NCI-H2227 (cell line): ENCODE measurements at regions not wholly inside any gene's neighbourhood (a gene's known extent, or its start where the extent isn't known, plus 50 kb on each side); places are given as distances from the start of the nearest gene placed in this dataset.

Source experiments
- DNase-seq: peaks from one replicate; lab custom pipeline; 2025; ENCODE audit not compliant: unreplicated experiment; lab: John Stamatoyannopoulos, UW

DNA sequence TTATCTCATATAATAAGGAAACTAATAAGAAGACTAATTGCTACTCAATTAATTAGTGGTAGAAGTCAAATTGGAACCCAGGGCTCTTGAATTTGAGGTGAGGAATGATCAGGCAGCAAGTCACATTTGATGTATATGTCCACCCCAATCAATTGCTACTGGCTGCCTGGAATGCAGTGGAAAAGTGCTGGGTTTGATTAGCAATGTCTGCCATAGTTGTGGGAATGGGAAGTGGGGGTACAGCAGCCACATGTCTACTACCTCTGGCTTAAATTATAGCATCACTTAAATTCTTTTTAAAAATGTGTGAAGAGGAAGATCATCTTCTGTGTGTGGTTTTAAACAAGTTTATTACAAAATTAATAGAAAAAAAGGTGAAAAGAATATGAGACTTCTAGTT is 50.8 kb upstream of the NAV2 start:
- no peak for DNase-seq

DNA sequence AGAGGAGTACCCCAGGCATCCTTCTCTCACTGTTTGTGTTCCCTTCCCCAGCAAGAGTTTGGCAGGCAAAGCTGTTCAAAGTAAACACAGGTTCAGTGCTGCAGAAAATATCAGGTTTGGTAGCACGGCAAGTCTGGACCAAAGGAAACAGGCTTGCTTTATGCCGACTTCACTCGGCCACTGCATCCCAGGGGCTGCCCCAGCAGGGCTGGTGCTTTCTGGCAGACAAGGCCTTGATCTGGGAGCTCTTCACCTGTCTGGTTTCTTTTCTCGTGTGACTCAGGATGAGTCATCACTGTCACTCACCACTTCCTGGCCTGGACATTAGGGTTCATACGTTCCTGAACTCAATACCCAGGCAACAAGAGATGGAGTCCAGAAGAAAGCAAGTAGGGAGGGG is 52.6 kb upstream of the NAV2 start:
- DNase-seq: no peak

DNA sequence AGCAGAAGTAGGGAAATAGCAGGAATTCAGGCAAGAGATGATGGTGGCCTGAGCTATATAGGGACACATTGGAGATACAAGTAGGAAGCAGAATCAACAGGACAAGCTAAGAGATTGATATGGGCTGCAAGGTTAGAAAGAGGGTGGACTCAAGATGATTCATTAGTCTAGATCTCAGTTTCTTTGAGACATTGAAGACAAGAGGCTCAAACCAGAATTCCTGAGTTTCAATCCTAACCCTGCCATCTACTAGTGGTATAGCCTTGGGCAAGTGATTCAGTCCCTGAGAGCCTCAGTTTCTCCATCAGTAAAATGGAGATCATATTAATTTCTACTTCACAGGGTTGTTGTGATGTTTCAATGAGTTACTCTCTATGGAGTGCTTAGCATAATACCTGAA is 53.1 kb upstream of the NAV2 start:
- DNase-seq: no peak

GRCh38 chr11:19658344-19658743 is 54.3 kb upstream of the NAV2 start:
- DNase-seq: no peak

DNA sequence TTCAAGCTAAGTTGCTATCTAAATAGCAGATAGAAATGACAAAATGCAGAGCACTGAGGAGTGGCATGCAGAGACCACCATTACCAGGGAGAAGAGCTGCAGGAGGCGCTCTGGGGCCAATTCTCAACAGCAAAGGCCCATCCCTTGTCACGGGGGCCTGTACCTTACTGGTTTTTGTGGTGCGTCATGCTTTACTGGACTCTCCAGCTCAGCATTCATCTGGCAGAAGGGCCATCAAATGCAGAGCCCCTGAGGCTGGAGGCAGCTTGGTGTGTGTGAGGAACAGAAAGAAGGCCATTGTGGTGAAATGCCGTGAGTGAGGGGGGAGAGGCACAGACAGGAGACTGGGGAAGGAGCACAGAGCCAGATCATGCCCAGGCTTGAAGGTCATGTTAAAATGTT is 56.5 kb upstream of the NAV2 start:
- no peak for DNase-seq

DNA sequence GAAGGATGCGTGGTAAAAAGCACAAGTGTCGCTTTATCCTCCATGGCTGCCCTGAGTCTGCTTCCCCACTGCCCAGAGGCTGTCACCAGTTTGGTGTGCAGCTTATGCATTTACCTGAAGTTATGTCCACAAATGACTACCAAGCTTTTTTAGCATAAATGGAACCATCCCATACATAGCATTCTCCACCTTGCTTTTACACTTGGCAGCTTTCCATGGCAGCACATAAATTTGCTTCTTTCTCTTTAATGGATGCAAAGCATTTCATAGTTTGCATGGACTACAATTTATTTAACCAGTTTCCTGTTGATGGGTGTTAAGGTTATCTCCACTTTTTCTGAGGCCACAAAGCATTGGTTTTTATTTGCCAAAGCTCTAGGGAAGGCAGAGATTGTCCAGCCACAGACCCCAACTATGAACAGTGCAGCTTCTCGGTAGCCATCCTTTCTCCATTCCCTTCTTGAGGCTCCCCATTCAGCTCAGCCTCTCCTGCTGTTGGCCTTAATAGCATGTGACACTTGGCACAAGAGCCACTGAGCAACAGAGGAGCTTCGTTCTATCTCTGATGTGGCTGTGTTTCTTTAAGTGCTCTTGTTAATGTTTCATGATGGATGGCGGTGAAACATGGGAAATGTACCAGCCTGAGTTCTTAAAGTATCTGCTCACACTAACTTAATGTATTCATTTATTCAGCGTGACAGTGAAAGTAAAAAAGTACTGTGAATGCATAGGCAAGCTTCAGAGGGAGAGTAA is 59.8 kb upstream of the NAV2 start:
- no peak for DNase-seq

DNA sequence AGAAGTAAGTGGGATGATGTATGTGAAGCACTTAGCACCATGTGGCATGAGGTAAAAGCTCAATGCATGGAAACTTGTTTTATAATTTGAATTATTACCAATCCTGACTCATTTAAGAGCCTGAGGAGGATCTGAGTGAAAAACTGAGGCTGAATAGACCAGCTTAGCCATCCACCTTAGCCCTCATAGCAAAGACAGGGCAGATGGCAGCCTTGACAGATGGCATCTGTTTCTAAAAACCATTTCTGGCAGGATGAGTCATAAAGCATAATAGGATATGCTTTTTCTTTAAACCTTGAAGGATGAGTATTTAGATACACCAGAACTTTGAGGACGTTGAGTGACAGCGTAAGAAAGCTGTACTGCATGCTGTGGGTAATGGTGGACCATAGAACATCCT is 61.0 kb upstream of the NAV2 start:
- DNase-seq: no peak

GRCh38 chr11:19651028-19651427 is 61.6 kb upstream of the NAV2 start:
- DNase-seq: no peak

GRCh38 chr11:19650467-19650866 is 62.2 kb upstream of the NAV2 start:
- DNase-seq: no peak

DNA sequence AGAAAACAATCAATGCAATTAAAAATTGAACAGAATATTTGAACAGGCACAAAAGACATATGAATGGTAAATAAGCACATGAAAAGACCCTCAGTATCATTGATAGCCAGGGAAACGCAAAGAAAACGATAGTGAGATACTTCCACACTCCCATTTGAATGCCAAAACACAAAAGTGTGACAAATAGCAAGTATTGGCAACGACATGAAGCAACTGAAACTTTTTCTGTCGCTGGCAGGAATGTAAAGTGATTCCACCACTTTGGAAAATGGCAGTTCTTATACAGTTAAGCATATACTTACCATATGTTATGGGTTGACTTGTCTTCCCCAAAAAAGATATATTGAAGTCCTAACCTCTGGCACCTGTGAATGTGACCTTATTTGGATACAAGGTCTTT is 62.9 kb upstream of the NAV2 start:
- DNase-seq: no peak

- no peak for DNase-seq
These were observed 64.3 kb upstream of the NAV2 start for GRCh38 chr11:19648321-19648720.

DNA sequence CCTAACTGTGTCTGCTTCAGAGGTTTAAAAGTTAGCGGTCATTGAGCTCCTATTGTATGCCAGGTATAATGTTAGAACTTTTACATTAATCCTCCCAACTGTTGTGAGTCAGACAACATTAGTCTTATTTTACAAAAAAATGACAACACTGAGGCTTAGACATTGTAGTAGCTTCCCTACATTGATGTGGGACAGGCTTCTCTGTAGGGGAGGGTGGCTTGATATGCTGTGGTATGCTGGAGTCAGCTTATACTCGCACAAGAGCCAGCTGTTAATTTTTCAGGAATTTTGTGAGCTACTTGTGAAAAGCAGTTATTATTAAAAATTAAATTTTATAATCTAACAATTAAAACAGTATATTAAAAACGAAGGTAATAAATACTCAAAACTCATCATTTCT is 64.8 kb upstream of the NAV2 start:
- DNase-seq: no peak

DNA sequence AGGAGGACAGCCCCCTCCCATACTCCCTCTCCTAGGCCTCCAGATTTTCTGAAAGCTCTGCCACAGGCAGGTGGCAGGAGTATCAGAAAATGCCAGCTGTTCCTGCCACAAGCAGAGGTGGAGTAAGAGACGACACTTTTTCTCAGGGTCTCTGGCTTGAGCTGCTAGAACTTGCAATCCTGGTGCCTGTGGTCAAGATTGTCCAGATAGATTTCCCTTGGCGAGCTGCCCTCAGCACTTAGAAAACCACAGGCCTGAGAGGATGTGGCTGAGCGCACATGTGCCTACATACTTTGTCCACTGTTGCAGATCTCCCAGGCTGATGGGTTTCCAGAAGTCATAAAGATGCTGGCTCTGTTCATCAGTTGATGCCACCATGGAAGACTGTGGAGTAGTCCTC is 65.7 kb upstream of the NAV2 start:
- no peak for DNase-seq

DNA sequence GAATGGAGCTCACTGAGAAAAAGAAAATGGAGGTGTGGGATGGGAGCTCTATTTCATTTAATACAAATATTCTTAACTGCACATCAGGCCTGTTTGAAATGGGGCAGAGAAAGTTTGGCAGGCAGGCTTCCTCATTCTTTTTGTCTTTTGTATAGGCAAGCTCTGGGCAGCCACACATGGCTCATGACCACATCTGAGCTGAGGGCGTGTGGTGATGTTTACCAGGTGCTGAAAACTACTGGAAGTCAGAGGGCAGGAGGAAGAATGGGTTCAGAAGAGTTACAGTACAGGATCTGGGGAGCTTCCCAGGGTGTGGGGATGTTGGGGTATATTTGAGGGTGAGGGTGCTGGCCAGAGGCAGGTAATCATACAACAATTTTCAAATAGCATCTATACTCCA is 66.3 kb upstream of the NAV2 start:
- DNase-seq: no peak

GRCh38 chr11:19644316-19644715 is 68.3 kb upstream of the NAV2 start:
- no peak for DNase-seq

- peak; percentile 66 for DNase-seq
These were observed 70.2 kb upstream of the NAV2 start for GRCh38 chr11:19642185-19643158.

DNA sequence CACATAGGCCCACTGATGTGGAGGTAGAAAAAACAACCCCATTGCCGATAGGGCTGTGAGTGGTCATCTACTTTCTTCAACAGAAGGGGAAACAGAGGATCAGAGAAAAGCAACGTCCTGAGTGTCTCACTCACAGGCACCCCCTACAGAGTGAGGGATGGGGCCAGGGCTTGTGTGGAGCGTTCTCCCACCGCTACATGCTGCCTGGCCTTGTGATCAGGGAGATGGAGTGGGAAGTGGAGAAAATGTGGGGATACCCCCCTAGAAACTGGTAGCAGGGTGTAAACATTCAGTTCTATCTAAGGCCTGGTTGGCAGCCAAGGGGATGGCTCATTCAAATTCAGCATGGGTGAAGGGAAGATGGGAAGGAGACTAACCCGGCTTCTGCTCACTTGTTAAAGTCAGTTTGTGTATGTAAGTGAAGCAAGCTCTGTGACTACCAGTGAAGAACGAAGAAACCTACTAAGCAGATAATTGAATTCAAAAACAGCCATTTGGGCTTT is 73.0 kb upstream of the NAV2 start:
- no peak for DNase-seq

DNA sequence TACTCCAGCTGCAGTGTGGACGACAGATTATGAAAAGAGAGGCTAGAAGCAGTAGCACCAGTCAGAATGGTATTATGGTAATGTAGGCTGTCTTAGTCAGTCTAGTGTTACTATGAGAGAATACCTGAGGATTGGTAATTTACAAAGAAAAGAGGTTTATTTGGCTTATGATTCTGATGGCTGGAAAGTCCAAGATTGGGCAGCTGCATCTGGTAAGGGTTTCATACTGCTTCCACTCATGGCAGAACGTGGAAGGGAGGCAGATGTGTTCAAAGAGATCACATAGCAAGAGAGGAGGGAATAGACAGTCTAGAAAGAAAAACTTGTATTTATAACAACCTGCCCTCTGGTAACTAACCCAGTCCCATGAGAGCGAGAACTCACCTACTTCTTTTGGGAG is 77.3 kb upstream of the NAV2 start:
- DNase-seq: no peak

DNA sequence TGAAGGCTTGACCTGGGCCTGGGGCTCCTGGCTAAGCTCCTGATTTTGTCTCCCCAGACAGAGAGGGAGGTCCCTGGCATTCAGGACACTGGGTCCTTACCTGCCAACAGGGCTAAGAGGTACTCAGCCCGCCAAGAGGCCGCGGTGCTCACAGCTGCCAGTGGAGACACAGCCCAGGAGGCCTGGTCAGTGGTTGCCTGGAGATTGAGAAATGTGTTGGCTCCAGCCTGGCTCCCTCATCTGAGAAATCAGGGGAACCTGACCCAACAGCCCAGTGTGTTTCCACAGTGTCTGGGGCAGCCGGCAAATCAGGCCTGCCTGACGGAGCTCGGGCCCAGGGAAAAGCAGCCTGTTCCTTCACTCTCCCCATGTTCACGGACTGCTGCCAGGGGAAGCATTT is 79.4 kb upstream of the NAV2 start:
- DNase-seq: no peak

- no peak for DNase-seq
These were observed 80.2 kb upstream of the NAV2 start for GRCh38 chr11:19632499-19632834.

DNA sequence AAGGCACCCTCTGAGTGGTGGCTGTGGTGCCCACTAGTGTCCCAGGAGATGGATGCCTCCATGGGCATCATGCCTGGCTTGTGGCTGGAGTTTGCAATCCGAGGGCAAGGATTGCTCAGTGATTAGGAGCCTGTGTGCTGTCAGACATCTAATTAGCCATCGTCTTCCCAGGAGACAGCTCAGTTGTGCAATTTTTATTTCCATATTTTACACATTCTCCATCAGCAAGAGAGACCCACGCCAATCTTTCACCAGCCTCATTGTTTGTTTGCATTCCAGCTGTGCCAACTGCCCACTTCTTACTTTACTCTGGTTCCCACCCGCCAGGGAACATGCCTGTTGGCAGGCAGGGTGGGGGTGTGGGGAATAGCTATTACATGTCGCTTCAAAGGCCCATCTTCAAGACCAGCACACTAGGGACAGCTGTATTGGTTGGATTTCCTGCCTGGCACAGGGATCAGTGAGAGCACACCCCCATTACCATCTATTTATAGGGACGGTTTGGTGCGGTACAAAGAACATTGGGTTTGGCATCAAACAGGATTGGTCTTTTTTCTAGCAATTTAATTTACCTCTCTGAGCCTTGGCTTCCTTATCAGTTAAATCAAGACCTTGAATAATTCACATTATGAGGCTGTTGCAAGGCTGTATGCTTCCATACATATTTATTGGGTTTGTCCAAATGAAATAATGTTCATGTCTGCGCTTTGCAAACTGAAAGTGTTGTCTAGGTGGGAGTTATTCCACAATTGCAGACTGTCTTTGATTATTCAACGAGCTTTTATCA is 80.7 kb upstream of the NAV2 start:
- no peak for DNase-seq
